Kidney (tissue), 13 donors: ENCODE measurements at regions not wholly inside any gene's neighbourhood (a gene's known extent, or its start where the extent isn't known, plus 50 kb on each side); places are given as distances from the start of the nearest gene placed in this dataset.

Experiments
- DNase-seq, 5 donors: peaks; one replicate each; pipeline ENCODE4 v3.0.0-alpha.2; 2013 to 2020
- FAIRE-seq: peaks from 2 replicates; lab custom pipeline; 2012; peaks lifted over from hg19 to GRCh38; lab: Jason Lieb, UNC
- H3K27ac ChIP-seq, 2 donors: one replicate each; pipeline ENCODE4 v1.7.0; 2013; ENCODE audit warnings: low read depth in 2 of 2, low read length in 2 of 2, inconsistent platforms in 1 of 2
- H3K27me3 ChIP-seq: one replicate; pipeline ENCODE4 v1.7.1; 2013; ENCODE audit warnings: low read length, inconsistent platforms; ENCODE audit not compliant: control insufficient read depth, insufficient read depth
- H3K36me3 ChIP-seq, 3 donors: one replicate each; pipeline versions ENCODE4 v1.7.0 to v1.7.1; 2013; ENCODE audit warnings: low read length in 3 of 3, control low read depth in 1 of 3, inconsistent platforms in 1 of 3; ENCODE audit not compliant: insufficient read depth in 3 of 3, control insufficient read depth in 2 of 3
- H3K4me1 ChIP-seq, 3 donors: one replicate each; pipeline versions ENCODE4 v1.7.0 to v1.7.1; 2013; ENCODE audit warnings: low read length in 3 of 3, inconsistent platforms in 1 of 3, low read depth in 1 of 3; ENCODE audit not compliant: control insufficient read depth in 2 of 3, insufficient read depth in 2 of 3
- H3K4me3 ChIP-seq, 3 donors: one replicate each; pipeline versions ENCODE4 v1.7.0 to v1.8.1; 2013; ENCODE audit warnings: low read length in 3 of 3, control low read depth in 1 of 3, inconsistent platforms in 1 of 3
- H3K9ac ChIP-seq, 3 donors: one replicate each; pipeline versions ENCODE4 v1.7.0 to v1.7.1; 2013; ENCODE audit warnings: low read length in 3 of 3, control low read depth in 1 of 3, inconsistent platforms in 1 of 3
- H3K9me3 ChIP-seq, 3 donors: one replicate each; pipeline versions ENCODE4 v1.7.0 to v1.7.1; 2013; ENCODE audit warnings: low read length in 3 of 3, control low read depth in 1 of 3, inconsistent platforms in 1 of 3; ENCODE audit not compliant: control insufficient read depth in 2 of 3, insufficient read depth in 1 of 3
- intact Hi-C: fragments of 100-400 bp; cut with DNase I; formaldehyde crosslinking; loops from one replicate; pipeline ENCODE4 v1.11.1; 2022
- TF ChIP-seq, protein P1 (sequence below): IDR thresholded peaks from 3 replicates; pipeline ENCODE4 v1.5.1; 2012; ENCODE audit warnings: mild to moderate bottlenecking, moderate library complexity, borderline replicate concordance; ENCODE audit not compliant: insufficient read depth; ENCODE audit errors: extremely low read depth
- donor health status: control.
- donor health status: control.
- donor health status: control.
- donor health status: control.
- donor health status: control.
- donor health status: DM: yes; HTN: yes; CAD: no.
- donor health status: Normal renal cell carcinoma (clear cell type).

- Histone ChIP-seq H3K36me3 (no peaks in the 10 kb centered on the region), H3K4me3 (peak overlapping the region in 2 of 3 donors; percentile 14 to 19), H3K27me3 (no peaks in the 10 kb centered on the region), H3K9ac (no peak overlapping the region), H3K9me3 (peaks cover 0 to 7% (median 0%) of the 10 kb centered on the region in 3 donors), H3K4me1 (peaks cover 0 to 17% (median 6%) of the 10 kb centered on the region in 3 donors), H3K27ac (peak overlapping the region; percentile 25 to 38)
- TF ChIP-seq, protein P1, sequence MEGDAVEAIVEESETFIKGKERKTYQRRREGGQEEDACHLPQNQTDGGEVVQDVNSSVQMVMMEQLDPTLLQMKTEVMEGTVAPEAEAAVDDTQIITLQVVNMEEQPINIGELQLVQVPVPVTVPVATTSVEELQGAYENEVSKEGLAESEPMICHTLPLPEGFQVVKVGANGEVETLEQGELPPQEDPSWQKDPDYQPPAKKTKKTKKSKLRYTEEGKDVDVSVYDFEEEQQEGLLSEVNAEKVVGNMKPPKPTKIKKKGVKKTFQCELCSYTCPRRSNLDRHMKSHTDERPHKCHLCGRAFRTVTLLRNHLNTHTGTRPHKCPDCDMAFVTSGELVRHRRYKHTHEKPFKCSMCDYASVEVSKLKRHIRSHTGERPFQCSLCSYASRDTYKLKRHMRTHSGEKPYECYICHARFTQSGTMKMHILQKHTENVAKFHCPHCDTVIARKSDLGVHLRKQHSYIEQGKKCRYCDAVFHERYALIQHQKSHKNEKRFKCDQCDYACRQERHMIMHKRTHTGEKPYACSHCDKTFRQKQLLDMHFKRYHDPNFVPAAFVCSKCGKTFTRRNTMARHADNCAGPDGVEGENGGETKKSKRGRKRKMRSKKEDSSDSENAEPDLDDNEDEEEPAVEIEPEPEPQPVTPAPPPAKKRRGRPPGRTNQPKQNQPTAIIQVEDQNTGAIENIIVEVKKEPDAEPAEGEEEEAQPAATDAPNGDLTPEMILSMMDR: no peak
- DNase-seq (peak in 2 of 5 donors; percentile 11 to 55), FAIRE-seq (peak; percentile 87)
- intact Hi-C loops: no loop called here
Measured at GRCh38 chr14:66432334-66432733, 53.8 kb upstream of the CCDC196 start.

- Histone ChIP-seq H3K9ac (no peak overlapping the region), H3K36me3 (no peaks in the 10 kb centered on the region), H3K27ac (no peak overlapping the region), H3K9me3 (peaks cover 0 to 12% (median 0%) of the 10 kb centered on the region in 3 donors), H3K4me3 (no peak overlapping the region), H3K4me1 (peaks cover 0 to 17% (median 6%) of the 10 kb centered on the region in 3 donors), H3K27me3 (no peaks in the 10 kb centered on the region)
- no peak for DNase-seq
- TF ChIP-seq, protein P1: no peak
- intact Hi-C loops: no loop called here
- FAIRE-seq: no peak
Measured at GRCh38 chr14:66434464-66434863, 51.7 kb upstream of the CCDC196 start.

DNA sequence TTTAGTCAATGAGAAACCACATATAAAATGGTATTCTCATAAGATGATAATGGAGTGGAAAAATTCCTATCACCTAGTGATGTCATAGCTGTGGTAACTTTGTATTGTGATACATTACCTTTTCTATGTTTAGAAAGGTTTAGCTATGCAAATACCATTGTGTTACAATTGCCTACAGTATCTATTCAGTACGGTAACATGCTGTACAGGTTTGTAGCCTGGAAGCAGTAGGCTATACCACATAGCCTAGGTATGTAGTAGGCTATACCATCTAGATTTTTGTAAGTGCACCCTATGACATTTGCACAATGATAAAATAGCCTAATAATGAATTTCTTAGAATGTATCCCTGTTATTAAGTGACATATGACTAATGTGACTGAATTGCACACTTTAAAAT lies 50.5 kb upstream of the CCDC196 start:
- H3K4me1 ChIP-seq: peaks cover 0 to 21% (median 6%) of the 10 kb centered on the region in 3 donors
- TF ChIP-seq, protein P1: no peak
- H3K27me3 ChIP-seq: no peaks in the 10 kb centered on the region
- H3K4me3 ChIP-seq: no peak overlapping the region
- peaks cover 0 to 12% (median 0%) of the 10 kb centered on the region in 3 donors for H3K9me3 ChIP-seq
- no peaks in the 10 kb centered on the region for H3K36me3 ChIP-seq
- no peak overlapping the region for H3K9ac ChIP-seq
- intact Hi-C loops: no loop called here
- DNase-seq (no peak), FAIRE-seq (no peak)
- no peak overlapping the region for H3K27ac ChIP-seq
